ENCODE measurements at regions not wholly inside any gene's neighbourhood (a gene's known extent, or its start where the extent isn't known, plus 50 kb on each side); places are given as distances from the start of the nearest gene placed in this dataset.

- no peak for TF ChIP-seq POLR2AphosphoS5 (IDR thresholded peaks at IDR 0.05)
- TF ChIP-seq CTCF (IDR thresholded peaks at IDR 0.05), result no peak
- no peak for TF ChIP-seq POLR2A (IDR thresholded peaks at IDR 0.05; ENCODE audit: low read depth)
Observed at GRCh38 chr1:229999004-229999670, 67.9 kb upstream of the GALNT2 start.

Measured in esophagus muscularis mucosa (tissue), 3 donors.